AG09319 (cell line): ENCODE measurements at regions not wholly inside any gene's neighbourhood (a gene's known extent, or its start where the extent isn't known, plus 50 kb on each side); places are given as distances from the start of the nearest gene placed in this dataset.
A peak's percentile ranks its signal among the peaks of the same experiment; 100 is the strongest.
"Not testable (repeated sequence)": the region's sequence is repeated elsewhere in the genome, so short reads cannot be mapped to it uniquely, and the experiment has no call there.

Experiments
- DNase-seq: peaks from one replicate; pipeline ENCODE4 v3.0.0-alpha.2; 2010; ENCODE audit warnings: low read depth; ENCODE audit errors: extremely low read depth
- TF ChIP-seq, protein P1 (sequence below): IDR thresholded peaks from 2 replicates; pipeline ENCODE4 v1.5.1; 2011; ENCODE audit warnings: low read depth, mild to moderate bottlenecking, inconsistent platforms, low read length, moderate library complexity

DNA sequence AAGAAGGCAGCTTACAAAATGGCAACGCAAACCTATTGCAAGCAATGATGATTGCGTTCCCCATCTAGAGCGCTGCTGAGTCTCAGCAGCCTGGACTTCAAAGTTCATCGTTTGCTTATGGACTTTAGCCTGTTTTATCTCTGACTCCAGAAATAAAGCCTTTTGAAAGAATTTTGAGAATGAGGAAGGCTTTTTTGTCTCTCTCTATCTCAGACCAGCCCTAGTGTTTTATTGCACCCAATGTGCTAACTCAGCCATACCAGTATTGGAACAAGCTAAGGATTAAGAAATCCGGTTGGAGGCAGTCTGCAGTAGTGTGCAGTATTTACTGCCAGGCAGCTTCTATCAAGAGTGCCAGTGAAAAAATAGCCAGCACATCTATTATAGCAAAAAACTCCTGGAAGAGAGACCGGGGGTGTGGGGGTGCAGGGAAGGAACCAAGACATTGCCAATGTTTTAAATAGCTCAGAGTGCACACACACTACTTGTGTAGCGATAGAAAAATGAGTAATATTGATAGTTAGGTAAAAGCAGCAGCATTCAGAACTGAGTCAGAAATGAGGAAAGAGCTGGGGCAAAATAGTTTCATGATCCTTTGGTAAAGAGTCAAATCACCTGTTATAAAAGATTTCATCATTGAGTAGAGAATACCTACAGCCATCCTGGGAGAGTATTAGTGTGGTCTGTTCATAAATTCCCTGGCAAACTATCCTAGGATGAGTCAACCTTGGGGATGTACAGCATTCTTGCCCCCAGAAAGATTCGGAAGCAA lies 219.0 kb downstream of the ZNF608 start:
- TF ChIP-seq, protein P1, sequence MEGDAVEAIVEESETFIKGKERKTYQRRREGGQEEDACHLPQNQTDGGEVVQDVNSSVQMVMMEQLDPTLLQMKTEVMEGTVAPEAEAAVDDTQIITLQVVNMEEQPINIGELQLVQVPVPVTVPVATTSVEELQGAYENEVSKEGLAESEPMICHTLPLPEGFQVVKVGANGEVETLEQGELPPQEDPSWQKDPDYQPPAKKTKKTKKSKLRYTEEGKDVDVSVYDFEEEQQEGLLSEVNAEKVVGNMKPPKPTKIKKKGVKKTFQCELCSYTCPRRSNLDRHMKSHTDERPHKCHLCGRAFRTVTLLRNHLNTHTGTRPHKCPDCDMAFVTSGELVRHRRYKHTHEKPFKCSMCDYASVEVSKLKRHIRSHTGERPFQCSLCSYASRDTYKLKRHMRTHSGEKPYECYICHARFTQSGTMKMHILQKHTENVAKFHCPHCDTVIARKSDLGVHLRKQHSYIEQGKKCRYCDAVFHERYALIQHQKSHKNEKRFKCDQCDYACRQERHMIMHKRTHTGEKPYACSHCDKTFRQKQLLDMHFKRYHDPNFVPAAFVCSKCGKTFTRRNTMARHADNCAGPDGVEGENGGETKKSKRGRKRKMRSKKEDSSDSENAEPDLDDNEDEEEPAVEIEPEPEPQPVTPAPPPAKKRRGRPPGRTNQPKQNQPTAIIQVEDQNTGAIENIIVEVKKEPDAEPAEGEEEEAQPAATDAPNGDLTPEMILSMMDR, result no peak
- no peak for DNase-seq

DNA sequence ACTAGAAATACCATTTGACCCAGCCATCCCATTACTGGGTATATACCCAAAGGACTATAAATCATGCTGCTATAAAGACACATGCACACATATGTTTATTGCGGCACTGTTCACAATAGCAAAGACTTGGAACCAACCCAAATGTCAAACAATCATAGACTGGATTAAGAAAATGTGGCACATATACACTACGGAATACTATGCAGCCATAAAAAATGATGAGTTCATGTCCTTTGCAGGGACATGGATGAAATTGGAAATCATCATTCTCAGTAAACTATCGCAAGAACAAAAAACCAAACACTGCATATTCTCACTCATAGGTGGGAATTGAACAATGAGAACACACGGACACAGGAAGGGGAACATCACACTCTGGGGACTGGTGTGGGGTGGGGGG lies 220.4 kb downstream of the ZNF608 start:
- not testable (repeated sequence) for DNase-seq

DNA sequence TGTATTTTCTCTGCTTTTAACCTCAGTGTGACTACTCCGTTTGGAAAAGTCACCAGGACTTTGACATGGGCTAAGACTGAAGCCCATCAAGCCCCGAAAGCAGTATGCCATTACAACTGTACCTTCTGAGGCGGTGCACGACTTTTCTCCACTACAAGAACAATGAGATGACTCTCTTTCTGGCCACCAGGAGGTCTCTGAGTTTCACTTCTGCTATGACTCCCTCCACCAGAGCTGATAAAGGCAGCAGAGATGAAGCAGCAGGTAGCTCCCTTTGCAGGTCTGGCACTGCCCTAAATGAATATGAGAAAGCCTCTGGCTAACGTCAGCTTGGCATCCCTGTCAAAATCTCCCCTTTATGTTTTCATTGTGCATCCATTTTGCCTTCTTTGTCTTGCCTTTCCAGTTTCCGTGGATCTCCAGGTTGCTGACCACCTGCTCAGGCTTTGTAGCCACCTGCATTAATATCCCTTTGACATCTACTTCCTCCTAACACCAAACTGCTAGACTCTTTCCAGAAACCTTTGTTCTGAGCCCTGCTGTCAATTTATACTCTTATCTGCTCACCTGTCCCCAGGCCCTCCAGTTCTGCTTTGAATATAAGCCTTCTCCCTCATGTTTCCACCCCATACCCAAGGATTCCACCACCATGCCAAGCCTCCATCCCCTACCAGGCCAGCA lies 221.7 kb downstream of the ZNF608 start:
- TF ChIP-seq, protein P1, result no peak
- no peak for DNase-seq

DNA sequence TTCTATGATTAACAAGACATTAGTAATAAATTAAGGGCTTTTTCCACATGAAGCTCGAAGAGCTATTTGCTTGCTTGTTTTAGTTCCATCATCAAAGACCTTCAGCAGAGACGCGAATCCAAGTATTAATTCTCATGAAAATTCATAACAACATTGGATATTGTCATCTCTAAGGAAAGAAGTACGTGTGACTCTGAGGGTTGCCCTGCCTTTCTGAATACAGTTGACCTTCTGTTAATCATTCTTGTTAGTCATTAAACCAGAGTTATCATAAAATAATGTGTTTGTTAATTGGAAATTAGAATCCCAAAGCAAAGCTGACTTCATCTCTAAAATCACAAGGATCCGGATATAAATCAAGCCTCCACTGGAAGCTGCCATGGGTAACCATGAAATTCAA lies 222.5 kb downstream of the ZNF608 start:
- TF ChIP-seq, protein P1, result no peak
- DNase-seq, result no peak

DNA sequence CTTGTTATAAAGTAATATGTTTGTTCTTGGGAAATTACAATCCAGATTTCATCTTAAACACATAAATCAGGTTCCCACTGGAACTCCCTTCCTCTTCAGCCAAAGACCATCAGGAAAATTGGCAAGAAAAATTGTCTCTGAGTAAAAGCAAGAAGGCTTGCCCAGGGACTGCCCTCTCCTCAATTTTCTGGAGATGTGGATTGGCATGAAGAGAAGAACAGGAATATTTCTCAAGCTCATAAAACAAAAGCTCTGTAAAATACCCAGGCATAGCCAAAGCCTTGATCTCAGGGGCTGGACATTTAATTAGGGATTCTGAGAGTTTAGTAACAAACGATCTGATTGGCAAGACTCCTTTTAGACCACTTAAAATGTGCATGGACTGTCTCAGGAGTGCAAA lies 223.4 kb downstream of the ZNF608 start:
- no peak for DNase-seq
- TF ChIP-seq, protein P1, result no peak

DNA sequence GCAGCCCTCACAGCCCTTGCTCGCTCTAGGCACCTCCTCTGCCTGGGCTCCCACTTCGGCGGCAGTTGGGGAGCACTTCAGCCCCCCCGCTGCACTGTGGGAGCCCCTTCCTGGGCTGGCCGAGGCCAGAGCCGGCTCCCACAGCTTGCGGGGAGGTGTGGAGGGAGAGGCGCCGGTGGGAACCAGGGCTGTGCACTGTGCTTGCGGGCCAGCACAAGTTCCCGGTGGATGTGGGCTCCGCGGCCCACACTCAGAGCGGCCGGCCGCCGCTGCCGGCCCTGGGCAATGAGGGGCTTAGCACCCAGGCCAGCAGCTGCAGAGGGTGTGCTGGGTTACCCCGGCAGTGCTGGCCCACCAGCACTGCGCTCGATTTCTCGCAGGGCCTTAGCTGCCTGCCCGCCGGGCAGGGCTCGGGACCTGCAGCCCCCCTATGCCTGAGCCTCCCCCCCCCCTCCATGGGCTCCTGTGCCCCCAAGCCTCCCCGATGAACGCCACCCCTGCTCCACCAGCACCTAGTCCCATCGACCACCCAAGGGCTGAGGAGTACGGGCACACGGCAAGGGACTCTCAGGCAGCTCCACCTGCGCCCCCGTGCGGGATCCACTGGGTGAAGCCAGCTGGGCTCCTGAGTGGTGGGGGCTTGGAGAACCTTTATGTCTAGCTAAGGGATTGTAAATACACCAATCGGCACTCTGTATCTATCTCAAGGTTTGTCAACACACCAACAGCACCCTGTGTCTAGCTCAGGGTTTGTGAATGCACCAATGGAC lies 224.8 kb downstream of the ZNF608 start:
- TF ChIP-seq, protein P1, result no peak

DNA sequence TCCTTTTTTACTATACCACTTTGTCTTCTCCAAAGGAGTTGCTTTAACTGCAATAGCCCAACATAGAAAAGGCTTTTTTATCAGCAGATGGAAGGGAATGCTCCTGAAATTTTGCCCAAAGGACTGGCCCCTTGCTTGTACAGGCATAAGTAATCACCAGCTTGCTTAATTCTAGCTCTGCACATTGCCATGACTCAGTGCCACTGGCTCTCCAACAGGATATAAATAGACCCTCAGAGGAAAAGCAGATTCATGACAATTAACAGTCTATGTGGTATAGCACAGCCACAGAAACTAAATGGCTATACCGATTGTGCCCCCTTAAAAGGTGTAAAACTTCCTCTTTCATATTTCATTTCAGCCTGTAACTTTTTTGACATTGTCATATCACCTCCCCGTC lies 227.0 kb downstream of the ZNF608 start:
- peak; percentile 57 for DNase-seq

More for the DNA sequence above, 224.8 kb downstream of the ZNF608 start:
- no peak for DNase-seq

More for the DNA sequence above, 227.0 kb downstream of the ZNF608 start:
- TF ChIP-seq, protein P1, result no peak
